Right lobe of liver (tissue), 4 donors: ENCODE measurements at regions not wholly inside any gene's neighbourhood (a gene's known extent, or its start where the extent isn't known, plus 50 kb on each side); places are given as distances from the start of the nearest gene placed in this dataset.

Source experiments
- POLR2A ChIP-seq: fragments of 450-650 bp; IDR thresholded peaks from one replicate; pipeline ENCODE4 v1.6.1; 2017; ENCODE audit warnings: antibody characterized with exemption, mild to moderate bottlenecking
- TF ChIP-seq, protein P1 (sequence below), 4 donors: fragments of 200-600 bp in 3 of 4; fragments of 450-650 bp in 1 of 4; IDR thresholded peaks; one replicate each; pipeline versions ENCODE4 v1.5.1 to v1.8.0; 2016 to 2022; ENCODE audit warnings: antibody characterized with exemption in 4 of 4, mild to moderate bottlenecking in 2 of 4
- donor health status: DM: no; HTN: no; CAD: no.
- donor health status: DM: no; HTN: no; CAD: no.
- donor health status: DM: no; HTN: yes; CAD: no.

DNA sequence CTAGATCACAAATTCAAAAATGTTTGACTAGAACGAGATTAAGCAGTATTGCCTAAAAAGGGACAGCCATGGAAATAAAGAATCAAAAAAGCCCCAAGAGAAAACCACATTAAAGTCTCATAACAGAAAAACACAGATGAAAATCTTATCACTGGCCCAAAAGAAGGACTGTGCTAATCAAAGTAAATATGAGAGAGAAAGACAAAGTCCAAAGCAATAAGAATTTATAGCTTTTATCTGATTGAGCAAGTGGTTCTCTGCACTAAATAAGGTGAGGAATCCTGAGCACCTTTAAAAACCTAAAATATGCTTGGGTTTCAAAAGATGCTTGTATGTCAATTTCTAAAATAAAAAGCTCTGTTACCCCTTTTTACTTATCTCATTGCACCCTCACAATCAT, 409.3 kb downstream of the GASK1B start:
- TF ChIP-seq, protein P1, sequence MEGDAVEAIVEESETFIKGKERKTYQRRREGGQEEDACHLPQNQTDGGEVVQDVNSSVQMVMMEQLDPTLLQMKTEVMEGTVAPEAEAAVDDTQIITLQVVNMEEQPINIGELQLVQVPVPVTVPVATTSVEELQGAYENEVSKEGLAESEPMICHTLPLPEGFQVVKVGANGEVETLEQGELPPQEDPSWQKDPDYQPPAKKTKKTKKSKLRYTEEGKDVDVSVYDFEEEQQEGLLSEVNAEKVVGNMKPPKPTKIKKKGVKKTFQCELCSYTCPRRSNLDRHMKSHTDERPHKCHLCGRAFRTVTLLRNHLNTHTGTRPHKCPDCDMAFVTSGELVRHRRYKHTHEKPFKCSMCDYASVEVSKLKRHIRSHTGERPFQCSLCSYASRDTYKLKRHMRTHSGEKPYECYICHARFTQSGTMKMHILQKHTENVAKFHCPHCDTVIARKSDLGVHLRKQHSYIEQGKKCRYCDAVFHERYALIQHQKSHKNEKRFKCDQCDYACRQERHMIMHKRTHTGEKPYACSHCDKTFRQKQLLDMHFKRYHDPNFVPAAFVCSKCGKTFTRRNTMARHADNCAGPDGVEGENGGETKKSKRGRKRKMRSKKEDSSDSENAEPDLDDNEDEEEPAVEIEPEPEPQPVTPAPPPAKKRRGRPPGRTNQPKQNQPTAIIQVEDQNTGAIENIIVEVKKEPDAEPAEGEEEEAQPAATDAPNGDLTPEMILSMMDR (IDR thresholded peaks at IDR 0.05): no peak
- TF ChIP-seq POLR2A: no peak
